ENCODE measurements at regions not wholly inside any gene's neighbourhood (a gene's known extent, or its start where the extent isn't known, plus 50 kb on each side); places are given as distances from the start of the nearest gene placed in this dataset.

DNA sequence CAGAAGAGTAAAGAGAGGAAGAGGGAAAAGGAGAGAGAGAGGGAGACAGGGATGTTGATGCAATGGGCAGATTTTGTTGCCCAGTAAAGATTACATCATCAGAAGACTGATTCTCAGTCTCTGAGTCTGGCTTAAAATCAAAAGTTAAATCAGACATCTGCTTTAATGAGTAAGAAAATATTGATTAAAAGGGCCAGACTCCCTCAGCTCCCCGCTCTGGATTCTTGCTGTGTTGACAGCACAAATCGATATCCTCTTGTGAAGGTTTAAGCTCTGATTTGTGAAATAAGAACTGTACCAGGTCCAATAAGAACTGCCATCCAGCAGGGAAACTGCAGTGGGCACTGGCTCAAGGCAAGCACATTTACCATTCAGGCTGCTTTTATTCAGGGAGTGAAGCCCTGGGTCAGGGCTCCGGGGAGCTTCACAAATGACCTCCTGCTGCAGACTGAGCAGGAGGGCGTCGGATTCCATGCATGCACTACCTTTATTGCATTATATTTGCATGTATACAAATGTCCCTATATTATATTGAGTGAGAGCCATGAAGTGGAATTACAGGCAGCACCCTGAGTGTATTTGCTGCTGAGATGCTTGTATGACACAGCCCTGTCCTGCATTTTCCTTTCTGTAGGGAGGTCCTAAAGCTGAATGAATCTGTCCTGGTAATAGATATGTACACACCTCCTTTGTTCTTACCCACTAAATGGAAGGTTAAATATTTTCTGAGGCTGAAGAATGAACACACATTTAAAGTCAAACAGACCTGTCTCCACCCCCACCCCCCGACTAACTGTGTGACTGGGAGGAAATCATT, 401.5 kb downstream of the REEP3 start:
- H3K9me3 Mint-ChIP-seq (ENCODE audit: insufficient read depth): no peaks in the 10 kb centered on the region

DNA sequence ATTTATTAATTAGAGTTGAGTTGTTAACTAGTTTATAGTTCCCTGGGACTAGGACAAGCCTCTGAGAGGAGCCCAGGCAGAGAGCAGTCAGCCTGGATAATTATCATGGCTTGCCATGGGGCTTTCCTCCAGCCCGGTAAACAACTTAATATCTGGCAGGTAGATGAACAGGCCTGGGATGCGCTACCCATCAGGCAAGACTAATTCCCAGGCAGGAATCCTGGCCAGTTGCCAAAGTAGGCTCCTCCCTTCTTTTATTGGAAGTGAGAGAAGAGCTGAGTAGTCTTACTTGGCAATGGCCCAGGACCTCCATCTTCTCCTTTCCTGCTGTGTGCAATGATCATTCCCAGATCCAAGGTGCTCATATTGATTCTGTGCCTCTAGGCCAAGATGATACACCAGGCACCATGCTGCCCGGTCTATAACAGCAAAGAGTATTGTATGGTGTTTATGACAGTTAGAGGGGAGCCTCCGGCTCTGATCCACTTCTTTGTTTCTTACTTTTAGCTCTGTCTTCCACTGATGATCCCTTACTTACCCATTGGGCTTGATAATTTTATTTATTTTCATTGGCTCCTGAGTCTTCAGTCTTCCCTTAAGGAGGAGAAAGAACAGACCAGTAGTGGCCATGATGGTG, 408.7 kb downstream of the REEP3 start:
- Mint-ChIP-seq H3K27ac (no peak overlapping the region), H3K9me3 (ENCODE audit: insufficient read depth) (no peaks in the 10 kb centered on the region), H3K4me3 (no peak overlapping the region), H3K4me1 (no peaks in the 10 kb centered on the region), H3K27me3 (peaks cover 27% of the 10 kb centered on the region)
- POLR2A ChIA-PET: no interaction called here
- TF ChIP-seq, protein P1, sequence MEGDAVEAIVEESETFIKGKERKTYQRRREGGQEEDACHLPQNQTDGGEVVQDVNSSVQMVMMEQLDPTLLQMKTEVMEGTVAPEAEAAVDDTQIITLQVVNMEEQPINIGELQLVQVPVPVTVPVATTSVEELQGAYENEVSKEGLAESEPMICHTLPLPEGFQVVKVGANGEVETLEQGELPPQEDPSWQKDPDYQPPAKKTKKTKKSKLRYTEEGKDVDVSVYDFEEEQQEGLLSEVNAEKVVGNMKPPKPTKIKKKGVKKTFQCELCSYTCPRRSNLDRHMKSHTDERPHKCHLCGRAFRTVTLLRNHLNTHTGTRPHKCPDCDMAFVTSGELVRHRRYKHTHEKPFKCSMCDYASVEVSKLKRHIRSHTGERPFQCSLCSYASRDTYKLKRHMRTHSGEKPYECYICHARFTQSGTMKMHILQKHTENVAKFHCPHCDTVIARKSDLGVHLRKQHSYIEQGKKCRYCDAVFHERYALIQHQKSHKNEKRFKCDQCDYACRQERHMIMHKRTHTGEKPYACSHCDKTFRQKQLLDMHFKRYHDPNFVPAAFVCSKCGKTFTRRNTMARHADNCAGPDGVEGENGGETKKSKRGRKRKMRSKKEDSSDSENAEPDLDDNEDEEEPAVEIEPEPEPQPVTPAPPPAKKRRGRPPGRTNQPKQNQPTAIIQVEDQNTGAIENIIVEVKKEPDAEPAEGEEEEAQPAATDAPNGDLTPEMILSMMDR (IDR thresholded peaks at IDR 0.05): no peak
- no peak for TF ChIP-seq EZH2 (IDR thresholded peaks at IDR 0.05; ENCODE audit: borderline replicate concordance, insufficient read depth, low read depth, low read length, poor library complexity, severe bottlenecking)
- H3K4me2 ChIP-seq (replicated peaks; ENCODE audit: low read depth, low read length, poor library complexity, severe bottlenecking): no peak overlapping the region
- CTCF ChIA-PET: no interaction called here
- no peaks in the 10 kb centered on the region for H3K9me3 ChIP-seq (ENCODE audit: control extremely low read depth in 1 of 3, control insufficient read depth in 2 of 3, insufficient read depth in 1 of 3, low read length in 2 of 3)
- no CpG with 5 or more reads among the region's 4 CpGs for WGBS (ENCODE audit: insufficient coverage)
- no peak for ATAC-seq (ENCODE audit: low read depth)
- H4K20me1 ChIP-seq (ENCODE audit: control insufficient read depth, insufficient read depth, low read length, poor library complexity, severe bottlenecking): no peaks in the 10 kb centered on the region
- no peak for DNase-seq
- no peaks in the 10 kb centered on the region for H3K36me3 ChIP-seq (replicated peaks in 1 of 2; ENCODE audit: control extremely low read depth in 1 of 2, control insufficient read depth in 1 of 2, extremely low read depth in 1 of 2, insufficient read depth in 2 of 2, low read length in 1 of 2)
- no peak overlapping the region for H3K27ac ChIP-seq (ENCODE audit: low read length in 2 of 2)
- H3K4me1 ChIP-seq (ENCODE audit: control insufficient read depth in 2 of 2, insufficient read depth in 2 of 2, low read length in 2 of 2): no peaks in the 10 kb centered on the region
- H3K9ac ChIP-seq (ENCODE audit: low read length): no peak overlapping the region
- peaks cover 0 to 3% (median 0%) of the 10 kb centered on the region in 4 experiments for H3K27me3 ChIP-seq (replicated peaks in 1 of 4; ENCODE audit: control extremely low read depth in 1 of 4, control insufficient read depth in 3 of 4, insufficient read depth in 4 of 4, low read length in 3 of 4)
- H2AFZ ChIP-seq (ENCODE audit: insufficient read depth, low read depth, low read length, poor library complexity, severe bottlenecking): no peak overlapping the region
- no peaks in the 10 kb centered on the region for H3K79me2 ChIP-seq (ENCODE audit: control insufficient read depth, insufficient read depth, low read length)
- intact Hi-C loops (cut with micrococcal nuclease): no loop called here
- no peak overlapping the region for H3K4me3 ChIP-seq (ENCODE audit: control extremely low read depth in 1 of 5, extremely low read depth in 1 of 5, insufficient read depth in 1 of 5, low read depth in 2 of 5, low read length in 4 of 5)

More for the DNA sequence above, 401.5 kb downstream of the REEP3 start:
- H4K20me1 ChIP-seq (ENCODE audit: control insufficient read depth, insufficient read depth, low read length, poor library complexity, severe bottlenecking): no peaks in the 10 kb centered on the region
- H3K9ac ChIP-seq (ENCODE audit: low read length): no peak overlapping the region
- no peaks in the 10 kb centered on the region for H3K27me3 ChIP-seq (replicated peaks in 1 of 4; ENCODE audit: control extremely low read depth in 1 of 4, control insufficient read depth in 3 of 4, insufficient read depth in 4 of 4, low read length in 3 of 4)
- H3K27ac ChIP-seq (ENCODE audit: low read length in 2 of 2): no peak overlapping the region
- no peak for TF ChIP-seq EZH2 (IDR thresholded peaks at IDR 0.05; ENCODE audit: borderline replicate concordance, insufficient read depth, low read depth, low read length, poor library complexity, severe bottlenecking)
- TF ChIP-seq, protein P1 (IDR thresholded peaks at IDR 0.05): no peak
- no peak overlapping the region for H3K27ac Mint-ChIP-seq
- H3K4me3 ChIP-seq (ENCODE audit: control extremely low read depth in 1 of 5, extremely low read depth in 1 of 5, insufficient read depth in 1 of 5, low read depth in 2 of 5, low read length in 4 of 5): no peak overlapping the region
- no peaks in the 10 kb centered on the region for H3K9me3 ChIP-seq (ENCODE audit: control extremely low read depth in 1 of 3, control insufficient read depth in 2 of 3, insufficient read depth in 1 of 3, low read length in 2 of 3)
- DNase-seq (no peak), ATAC-seq (ENCODE audit: low read depth) (no peak)
- H3K27me3 Mint-ChIP-seq: peaks cover 21% of the 10 kb centered on the region
- WGBS (ENCODE audit: insufficient coverage): 90% methylated on average over 3 of the region's 6 CpGs
- H3K4me3 Mint-ChIP-seq: no peak overlapping the region
- H3K4me1 ChIP-seq (ENCODE audit: control insufficient read depth in 2 of 2, insufficient read depth in 2 of 2, low read length in 2 of 2): no peaks in the 10 kb centered on the region
- POLR2A ChIA-PET: no interaction called here
- no peak overlapping the region for H3K4me2 ChIP-seq (replicated peaks; ENCODE audit: low read depth, low read length, poor library complexity, severe bottlenecking)
- intact Hi-C loops (cut with micrococcal nuclease): no loop called here
- H3K79me2 ChIP-seq (ENCODE audit: control insufficient read depth, insufficient read depth, low read length): no peaks in the 10 kb centered on the region
- H3K4me1 Mint-ChIP-seq: no peaks in the 10 kb centered on the region
- no peak overlapping the region for H2AFZ ChIP-seq (ENCODE audit: insufficient read depth, low read depth, low read length, poor library complexity, severe bottlenecking)
- no peaks in the 10 kb centered on the region for H3K36me3 ChIP-seq (replicated peaks in 1 of 2; ENCODE audit: control extremely low read depth in 1 of 2, control insufficient read depth in 1 of 2, extremely low read depth in 1 of 2, insufficient read depth in 2 of 2, low read length in 1 of 2)
- CTCF ChIA-PET: no interaction called here

Data from B cell (primary cell).